ENCODE measurements at regions not wholly inside any gene's neighbourhood (a gene's known extent, or its start where the extent isn't known, plus 50 kb on each side); places are given as distances from the start of the nearest gene placed in this dataset.

GRCh38 chrY:7962350-7962749, 1050.8 kb upstream of the AMELY start:
- no peak overlapping the region for H3K4me3 ChIP-seq (ENCODE audit: low read length)
- TF ChIP-seq CTCF (IDR thresholded peaks at IDR 0.05; ENCODE audit: insufficient read depth, low read depth, low read length, missing control alignments): no peak
- DNase-seq (ENCODE audit: low read depth): no peak

- TF ChIP-seq CTCF (IDR thresholded peaks at IDR 0.05; ENCODE audit: insufficient read depth, low read depth, low read length, missing control alignments): no peak
- no peak for DNase-seq (ENCODE audit: low read depth)
- no peak overlapping the region for H3K4me3 ChIP-seq (ENCODE audit: low read length)
Measured at GRCh38 chrY:7961811-7962210, 1050.3 kb upstream of the AMELY start.

- H3K4me3 ChIP-seq (ENCODE audit: low read length): no peak overlapping the region
- TF ChIP-seq CTCF (IDR thresholded peaks at IDR 0.05; ENCODE audit: insufficient read depth, low read depth, low read length, missing control alignments): no peak
- DNase-seq (ENCODE audit: low read depth): no peak
Measured at GRCh38 chrY:7957773-7958172, 1046.2 kb upstream of the AMELY start.

GRCh38 chrY:7951187-7951852, 1039.8 kb upstream of the AMELY start:
- peak; percentile 30 for DNase-seq (ENCODE audit: low read depth)
- H3K4me3 ChIP-seq (ENCODE audit: low read length): no peak overlapping the region
- no peak for TF ChIP-seq CTCF (IDR thresholded peaks at IDR 0.05; ENCODE audit: insufficient read depth, low read depth, low read length, missing control alignments)

GRCh38 chrY:7944135-7944534, 1032.6 kb upstream of the AMELY start:
- no peak overlapping the region for H3K4me3 ChIP-seq (ENCODE audit: low read length)
- no peak for TF ChIP-seq CTCF (IDR thresholded peaks at IDR 0.05; ENCODE audit: insufficient read depth, low read depth, low read length, missing control alignments)
- no peak for DNase-seq (ENCODE audit: low read depth)

- H3K4me3 ChIP-seq (ENCODE audit: low read length): no peak overlapping the region
- DNase-seq (ENCODE audit: low read depth): no peak
- TF ChIP-seq CTCF (IDR thresholded peaks at IDR 0.05; ENCODE audit: insufficient read depth, low read depth, low read length, missing control alignments): no peak
Measured at GRCh38 chrY:7942711-7943110, 1031.2 kb upstream of the AMELY start.

GRCh38 chrY:7941856-7942255, 1030.3 kb upstream of the AMELY start:
- no peak for TF ChIP-seq CTCF (IDR thresholded peaks at IDR 0.05; ENCODE audit: insufficient read depth, low read depth, low read length, missing control alignments)
- DNase-seq (ENCODE audit: low read depth): no peak
- H3K4me3 ChIP-seq (ENCODE audit: low read length): no peak overlapping the region

All from epithelial cell of esophagus (primary cell).